ENCODE measurements at regions not wholly inside any gene's neighbourhood (a gene's known extent, or its start where the extent isn't known, plus 50 kb on each side); places are given as distances from the start of the nearest gene placed in this dataset.

DNA sequence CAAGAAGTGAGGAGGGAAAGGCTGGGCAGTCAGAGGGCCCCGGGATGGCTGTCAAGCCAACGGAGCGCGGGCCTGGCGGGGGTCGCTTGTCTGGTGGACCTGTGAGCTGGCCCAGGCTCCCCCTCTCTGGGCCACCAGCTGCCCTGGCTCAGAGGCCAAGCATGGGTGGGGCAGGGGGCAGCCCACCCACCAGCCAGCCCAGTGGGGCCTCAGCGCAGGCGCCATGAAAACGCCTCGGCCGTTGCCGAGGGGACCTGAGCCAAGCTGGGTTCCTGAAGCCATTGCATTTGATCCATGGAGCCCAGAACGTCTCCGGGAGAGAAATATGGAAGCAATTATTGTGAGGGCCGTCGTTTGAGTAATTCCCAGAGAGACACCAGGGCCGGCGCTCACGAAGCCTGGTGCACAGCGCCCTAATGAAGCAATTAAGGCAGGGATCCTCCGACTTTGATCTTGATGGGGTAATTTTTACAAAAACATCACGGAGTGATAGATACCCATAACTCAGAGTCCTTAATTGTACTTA is 90.5 kb upstream of the TTC34 start:
- DNase-seq: no peak

DNA sequence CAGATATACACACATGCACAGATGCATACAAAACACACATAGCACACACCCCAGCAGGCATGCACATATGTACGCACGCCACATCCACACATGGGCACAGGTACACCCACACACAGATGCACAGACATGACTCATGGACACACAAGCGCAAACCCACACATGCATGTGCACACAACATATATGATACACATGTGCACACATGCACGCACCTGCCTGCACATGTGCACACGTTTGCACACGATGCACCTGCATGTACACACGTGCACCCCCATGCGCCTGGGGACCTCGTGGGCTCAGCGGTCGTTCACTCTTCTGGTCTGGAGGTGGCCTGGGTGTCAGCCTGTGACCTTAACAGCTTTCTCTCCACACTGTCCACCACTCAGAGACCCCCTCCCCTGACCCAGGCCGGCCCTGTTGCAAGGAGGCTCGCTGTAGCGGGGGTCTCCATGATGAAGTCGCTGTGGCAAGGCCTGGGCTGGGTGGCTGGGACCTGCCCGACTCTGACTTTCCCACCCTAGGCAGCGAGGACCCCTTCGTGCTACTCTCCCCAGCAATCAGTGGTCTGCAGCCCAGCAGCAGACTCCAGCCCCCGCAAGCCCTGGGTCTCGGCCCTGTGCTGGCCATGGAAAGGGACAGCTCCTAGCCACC is 92.1 kb upstream of the TTC34 start:
- DNase-seq: no peak

DNA sequence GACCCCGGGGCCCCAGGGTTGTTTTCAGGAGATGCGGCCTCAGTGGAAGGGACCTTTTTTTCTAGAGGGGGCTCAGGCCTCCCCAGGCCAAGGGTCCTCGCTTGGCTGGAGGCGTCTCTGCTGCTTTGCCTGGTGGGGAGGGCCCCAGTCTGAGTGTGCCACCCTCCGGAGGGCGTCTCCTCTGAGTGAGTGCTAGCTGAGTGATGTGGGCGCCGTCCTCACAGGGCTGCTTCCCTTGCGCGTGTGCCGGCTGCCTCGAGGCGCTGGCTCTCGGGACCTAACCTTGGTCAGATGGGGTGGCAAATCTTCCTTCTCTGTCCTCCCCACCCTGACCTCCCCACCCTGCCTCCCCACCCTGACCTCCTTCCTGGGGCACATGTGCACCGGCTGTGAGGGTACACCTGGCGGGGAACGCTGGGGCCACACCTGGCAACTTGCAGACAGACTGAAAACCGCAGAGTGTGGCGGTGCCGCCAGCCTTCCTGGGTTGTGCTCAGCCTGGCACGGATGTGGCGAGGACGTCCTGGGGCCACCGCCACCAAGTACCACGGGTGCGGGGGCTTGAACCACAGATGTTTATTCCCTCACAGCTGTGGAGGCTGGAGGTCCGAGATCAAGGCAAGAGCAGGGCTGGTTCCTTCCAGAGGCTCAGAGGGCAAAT is 93.0 kb upstream of the TTC34 start:
- DNase-seq: peak; percentile 18

DNA sequence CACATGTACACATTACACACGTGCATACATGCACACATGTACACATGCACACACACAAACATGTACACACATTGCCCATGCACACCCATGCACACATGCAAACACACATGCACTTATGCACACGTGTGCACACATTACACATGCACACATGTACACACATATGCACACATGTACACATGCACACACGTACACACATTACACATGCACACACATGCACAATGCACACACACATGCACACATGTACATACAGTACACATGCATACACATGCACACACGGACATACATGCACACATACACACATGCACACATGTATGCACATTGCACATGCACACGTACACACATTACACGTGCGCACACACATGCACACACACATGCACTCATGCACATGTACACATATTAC is 95.3 kb upstream of the TTC34 start:
- DNase-seq: no peak

DNA sequence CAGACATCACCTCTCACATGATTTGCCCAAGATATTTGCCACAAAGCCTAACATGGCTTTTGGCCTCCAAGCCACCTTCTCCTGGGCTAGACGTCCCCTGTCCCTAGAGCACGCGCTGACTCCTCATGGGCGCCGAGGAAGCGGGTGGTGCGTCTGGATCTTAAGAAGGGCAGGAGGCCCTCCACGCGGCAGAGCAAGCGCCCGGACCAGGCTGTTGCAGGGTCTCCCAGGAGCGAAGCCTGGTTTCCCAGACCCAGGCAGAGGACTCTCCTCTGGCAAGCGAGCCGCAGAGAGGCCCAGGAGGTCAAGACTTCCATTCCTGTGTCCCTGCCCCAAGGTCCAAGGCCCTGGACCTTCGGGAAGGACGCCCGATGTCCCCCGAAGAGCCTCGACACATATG is 101.7 kb upstream of the TTC34 start:
- no peak for DNase-seq

DNA sequence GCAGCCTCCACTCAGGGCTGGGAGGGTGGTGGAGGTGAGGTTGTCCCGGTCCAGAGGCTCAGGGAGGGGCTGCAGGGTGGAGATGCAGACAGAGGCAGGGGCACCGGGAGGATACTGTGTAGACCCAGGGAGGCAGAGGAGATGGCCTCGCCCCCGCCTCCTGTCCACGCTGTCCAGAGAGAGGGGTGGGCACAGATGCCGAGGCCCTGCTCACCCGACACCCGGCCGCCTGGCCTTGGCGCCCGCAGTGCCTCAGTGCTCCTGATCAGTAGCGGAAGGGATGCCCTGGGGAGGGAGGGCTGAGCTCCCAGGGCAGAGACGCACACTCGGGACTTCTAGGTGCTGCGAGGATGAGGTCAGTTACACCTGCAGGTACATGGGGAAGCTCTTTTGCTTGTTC is 102.7 kb upstream of the TTC34 start:
- DNase-seq: no peak

DNA sequence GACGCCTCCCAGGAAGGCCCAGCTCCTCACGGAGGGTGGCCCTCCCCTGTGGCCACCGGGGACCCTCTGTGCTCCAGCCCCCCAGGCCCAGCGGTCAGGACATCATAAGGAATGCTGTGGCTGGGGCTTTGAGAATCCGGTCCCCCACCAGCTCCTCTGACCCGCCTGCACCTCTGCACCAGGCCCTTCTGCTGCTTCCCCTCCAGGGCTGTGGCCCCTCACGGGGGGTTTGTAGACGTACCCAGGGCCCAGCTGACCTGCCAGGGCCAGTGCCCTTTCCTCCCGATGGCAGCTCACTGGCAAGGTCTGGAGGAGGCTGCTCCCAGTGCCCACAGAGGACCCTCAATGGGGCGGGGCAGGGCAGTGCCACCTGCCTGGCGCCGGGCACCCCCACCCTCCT is 103.9 kb upstream of the TTC34 start:
- no peak for DNase-seq

DNA sequence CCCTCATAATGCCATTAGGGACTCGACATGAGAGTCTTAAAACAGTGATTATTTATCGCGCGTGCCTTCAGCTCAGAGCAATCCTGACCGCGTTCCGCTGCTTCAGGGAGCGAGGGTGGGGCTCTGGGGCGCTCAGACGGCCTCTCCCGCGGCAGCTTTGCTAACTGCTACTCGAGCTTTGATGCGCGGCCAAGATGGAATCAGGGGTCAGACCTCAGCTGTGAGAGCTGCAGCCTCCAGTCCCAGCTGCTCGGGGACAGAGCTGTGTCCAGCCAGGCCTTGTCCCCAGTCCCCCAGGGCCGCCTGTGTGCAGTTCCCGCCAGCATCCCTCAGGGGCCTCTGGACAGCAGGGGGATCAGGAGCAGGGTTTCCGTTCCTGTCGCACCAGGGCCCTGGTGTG is 104.6 kb upstream of the TTC34 start:
- no peak for DNase-seq

DNA sequence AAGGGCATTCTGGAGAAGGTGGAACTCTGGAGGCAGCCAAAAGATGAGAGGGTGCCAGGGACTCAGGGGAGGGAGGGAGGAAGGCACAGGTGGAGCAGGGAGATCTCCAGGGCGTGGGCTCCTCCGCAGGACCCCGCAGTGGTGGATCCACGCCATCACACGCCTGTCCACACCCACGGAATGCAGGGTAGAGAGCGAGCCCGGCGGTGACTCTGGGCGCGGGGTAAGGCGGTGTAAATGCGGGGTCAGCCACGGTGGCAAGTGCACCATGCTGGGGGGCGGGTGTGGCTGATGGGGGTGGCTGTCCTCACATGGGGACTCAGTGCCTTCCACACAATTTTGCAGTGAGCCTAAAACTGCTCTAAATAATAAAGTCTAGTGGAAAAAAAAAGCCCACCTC is 105.1 kb upstream of the TTC34 start:
- no peak for DNase-seq

DNA sequence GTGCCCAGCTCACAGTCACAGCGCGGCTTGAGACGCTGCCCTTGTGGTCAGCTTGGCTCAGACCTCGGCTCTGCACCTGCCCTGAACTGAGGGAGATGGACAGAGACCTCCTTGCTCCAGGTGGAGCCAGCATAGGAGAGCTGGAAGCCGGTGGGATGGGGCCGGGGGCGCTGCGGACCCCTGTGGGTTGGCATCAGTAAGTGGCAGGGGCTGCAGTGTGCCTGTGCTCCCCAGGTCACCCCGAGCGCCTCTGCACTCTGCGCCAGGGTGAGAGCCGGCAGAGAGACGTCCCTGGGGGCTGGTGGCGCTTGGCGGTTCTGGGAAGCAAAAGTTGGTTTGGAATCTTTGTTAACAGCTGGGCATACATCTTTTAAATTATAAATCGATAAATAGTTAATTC is 105.6 kb upstream of the TTC34 start:
- DNase-seq: no peak

DNA sequence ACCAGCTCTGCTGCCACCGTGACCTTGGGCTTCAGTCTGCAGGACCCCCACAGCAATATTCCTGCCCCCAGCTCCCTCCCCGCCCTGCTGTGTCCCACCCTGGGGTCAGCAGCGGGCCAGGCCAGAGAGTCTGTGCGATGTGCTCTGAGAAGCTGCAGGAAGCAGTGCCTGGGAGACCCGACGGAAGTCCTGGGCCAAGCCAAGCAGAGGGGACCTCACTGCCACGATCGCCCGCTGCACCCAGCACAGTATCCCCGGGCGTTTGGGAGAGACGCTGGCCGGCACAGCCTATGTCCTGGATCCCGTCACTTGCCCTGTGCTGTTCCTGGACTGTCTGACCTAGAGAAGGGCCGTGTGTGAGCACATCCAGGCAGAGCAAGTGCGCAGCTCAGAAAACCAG is 106.6 kb upstream of the TTC34 start:
- no peak for DNase-seq

DNA sequence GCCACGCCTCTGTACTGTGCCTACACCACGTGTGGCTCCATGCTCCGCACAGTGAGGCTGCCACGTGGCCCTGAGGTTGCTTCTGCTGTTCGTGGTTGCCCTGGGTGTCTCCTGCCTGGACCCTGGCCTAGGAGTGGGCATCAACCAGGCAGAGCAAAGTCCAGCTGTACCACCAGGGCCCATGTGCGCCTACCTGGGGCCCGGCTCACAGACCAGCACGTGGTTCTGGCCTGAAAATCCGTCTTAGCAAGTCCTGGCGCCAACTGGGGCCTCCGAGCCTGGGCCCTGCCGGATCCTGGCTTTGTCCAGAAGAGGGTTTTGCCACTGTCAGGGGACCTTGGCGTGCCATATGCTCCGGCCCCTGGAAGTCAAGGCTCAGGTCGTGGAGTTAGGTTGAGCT is 107.1 kb upstream of the TTC34 start:
- DNase-seq: no peak

DNA sequence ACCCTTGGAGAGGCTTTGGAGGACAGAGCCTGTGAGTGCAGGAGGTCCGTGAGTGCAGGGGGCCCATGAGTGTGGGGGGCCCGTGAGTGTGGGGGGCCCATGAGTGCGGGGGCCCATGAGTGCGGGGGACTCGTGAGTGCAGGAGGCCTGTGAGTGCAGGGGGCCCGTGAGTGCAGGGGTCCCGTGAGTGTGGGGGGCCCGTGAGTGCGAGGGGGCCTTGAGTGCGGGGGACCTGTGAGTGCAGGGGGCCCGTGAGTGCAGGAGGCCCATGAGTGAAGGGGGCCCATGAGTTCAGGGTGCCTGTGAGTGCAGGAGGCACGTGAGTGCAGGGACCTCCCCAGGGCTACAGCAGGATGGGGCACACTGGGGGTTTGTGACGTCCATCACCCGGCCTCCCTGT is 108.3 kb upstream of the TTC34 start:
- DNase-seq: no peak

DNA sequence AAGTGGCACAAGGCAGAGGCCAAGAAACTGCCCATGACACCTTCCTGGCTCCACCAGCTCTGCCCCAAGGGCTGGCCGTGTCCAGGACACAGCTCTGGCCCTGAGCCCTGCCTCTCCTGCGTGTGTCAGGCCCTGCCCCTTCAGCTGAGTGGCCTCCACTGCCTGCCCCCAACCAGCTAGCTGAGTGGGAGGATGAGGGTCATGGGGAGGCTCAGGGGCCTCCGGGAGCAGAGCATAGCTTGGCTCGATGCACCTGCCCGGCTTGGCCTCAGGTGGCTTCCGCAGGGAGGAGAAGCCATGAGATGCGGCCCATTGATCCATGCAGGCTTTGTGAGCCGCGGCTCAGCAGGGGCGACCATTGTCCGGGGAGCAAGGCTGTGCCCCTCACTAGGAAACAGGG is 108.7 kb upstream of the TTC34 start:
- DNase-seq: no peak

DNA sequence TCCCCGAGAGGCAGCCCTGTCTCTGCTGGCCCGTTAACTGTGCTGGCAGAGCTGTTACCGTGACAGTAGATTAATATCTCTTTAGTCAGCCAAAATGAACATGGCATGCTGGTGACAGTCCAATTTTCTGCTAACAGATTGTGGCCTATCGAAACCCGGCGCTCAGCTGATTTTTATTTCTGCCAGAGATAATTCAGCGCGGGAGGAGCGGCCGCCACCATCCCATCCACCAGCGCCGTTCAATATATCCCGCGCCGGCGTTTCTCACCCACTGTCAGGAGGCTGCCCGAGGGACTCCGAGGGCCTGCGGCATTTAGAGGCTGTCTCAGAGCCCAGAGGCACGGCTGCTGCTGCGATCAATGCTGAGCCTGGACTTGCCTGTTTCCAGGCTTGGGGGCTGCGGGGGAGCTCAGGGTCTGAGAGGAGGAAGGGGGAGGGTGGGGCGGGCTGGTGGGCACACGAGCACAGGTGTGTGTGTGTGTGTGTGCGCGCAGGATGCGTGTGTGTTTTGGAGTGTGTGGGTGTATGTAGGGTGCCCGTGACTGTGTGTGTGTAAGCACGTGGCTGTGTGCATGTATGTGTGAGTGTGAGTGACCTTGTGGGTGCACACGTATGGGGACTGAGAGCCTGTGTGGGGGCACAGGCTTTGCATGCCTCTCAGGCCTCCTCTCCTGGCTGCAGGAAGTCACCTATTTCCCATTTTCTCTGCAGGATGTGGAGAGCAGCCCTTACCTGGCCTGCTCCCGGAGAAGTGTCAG is 109.7 kb upstream of the ACTRT2 start:
- no peak for DNase-seq

DNA sequence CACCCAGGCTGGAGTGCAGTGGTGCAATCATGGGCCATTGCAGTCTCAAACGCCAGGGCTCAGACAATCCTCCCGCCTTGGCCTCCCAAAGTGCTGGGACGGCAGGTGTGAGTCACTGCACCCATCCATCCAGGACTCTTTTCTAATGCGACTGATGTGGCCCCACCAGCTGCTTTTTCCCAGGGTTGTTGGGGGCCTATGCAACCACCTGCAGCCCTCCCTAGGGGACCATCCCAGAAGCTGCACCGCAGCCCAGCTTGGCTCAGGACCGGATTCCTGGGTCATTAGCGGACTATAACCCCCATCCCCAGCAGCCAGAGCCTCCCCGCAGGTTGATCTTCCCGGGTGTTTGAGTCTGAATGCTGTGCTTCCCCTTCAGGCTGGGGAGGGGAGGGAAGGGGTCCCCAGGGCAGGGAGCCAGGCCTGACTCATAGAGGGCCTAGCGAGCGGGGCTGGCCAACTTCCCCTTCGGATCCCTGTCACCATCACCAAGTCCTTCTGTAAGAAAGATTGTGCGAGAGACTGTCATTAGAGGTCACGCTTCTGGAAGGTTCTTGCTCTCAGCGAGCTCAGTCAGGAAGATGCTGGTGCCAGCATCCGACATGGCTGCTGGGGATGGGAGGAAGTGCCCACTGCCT is 108.7 kb upstream of the ACTRT2 start:
- no peak for DNase-seq

DNA sequence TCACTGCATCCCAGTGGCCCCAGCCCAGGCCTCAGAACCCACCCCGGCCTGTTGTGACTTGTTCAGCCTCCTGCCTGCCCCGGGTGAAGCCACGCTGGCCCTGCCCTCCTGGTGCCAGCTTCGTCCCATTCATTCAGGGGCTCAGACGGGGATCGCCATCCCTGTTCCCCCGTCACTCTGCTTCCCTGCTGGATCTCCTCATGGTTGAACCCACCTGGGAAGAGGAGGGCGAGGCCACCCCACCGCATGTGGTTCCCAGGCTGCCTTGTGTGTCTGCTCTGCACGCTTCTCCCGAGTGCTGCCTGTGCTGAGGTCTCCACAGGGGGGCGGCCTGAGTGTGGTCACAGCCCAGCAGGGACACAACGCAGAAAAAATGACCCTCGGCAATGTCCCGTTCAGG is 108.2 kb upstream of the ACTRT2 start:
- no peak for DNase-seq

DNA sequence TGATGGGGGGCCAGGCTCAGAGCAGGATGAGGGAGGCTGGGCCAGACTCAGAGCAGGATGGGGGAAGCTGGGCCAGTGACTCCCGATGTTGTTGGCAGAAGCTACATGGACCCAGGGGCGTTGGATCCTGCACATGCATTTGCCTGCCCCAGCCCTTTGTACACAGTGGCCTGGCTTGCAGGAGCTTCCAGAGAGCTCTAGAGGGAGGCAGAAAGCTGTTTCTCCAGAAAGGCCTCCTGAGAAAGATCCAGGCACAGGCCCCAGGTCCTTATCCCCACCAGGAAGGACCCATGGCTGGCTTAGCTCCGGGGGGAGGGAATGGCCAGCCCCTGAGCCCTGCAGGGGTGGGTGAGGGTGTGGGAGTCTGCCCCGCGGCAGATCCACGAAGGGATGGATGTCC is 106.6 kb upstream of the ACTRT2 start:
- DNase-seq: no peak

DNA sequence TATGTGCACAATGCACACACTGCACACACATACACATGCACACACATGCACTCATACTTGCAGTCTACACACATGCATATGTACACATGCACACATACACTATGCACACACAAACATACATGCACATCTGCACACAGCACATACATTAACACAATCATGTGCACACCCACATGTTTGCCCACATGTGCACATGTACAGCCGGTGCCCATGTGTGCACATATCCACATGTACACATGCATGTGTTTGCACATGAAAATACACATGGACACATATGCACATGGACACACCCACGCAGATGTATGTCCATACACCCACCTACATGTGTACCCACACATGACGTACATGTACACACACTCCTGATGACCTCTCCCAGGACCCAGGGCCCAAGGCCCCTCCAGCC is 105.1 kb upstream of the ACTRT2 start:
- DNase-seq: no peak

DNA sequence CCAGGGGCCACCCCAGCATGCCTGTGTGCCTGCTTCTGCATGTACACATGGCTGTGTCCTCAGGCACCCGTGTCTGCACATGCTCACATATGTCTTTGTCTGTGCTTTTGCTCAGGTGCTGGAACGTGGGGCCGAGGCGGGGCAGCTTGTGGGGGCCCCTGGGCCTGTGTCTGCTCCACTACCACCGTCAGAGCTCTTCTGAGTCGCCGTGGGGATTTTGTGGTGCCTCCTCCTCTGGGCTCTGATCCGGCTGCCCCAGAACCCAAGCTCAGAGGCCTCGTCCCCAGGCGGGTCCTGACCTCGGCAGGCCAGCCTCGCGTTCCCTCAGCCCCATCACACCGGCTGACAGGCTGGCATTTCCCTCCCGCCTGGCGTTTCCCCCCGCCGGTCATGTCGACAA is 104.6 kb upstream of the ACTRT2 start:
- no peak for DNase-seq

DNA sequence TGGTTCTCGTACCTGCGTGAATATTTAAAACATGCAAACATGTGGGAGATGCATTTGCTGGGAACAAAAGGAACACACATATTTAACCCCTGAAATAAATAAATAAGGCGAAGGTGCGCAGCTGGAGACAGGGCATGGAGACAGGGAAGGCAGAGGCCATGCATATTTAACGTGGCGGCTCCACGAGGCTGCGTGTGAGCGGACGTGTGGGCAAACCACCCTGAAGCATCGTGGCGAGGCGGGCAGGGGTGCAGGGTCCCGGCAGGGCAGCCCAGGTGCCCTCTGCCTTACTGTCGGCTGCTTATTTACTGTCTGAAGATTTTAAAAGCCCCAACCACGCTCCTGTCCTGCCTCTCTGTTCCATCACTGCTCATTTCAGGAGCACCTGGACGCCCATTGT is 104.0 kb upstream of the ACTRT2 start:
- no peak for DNase-seq

DNA sequence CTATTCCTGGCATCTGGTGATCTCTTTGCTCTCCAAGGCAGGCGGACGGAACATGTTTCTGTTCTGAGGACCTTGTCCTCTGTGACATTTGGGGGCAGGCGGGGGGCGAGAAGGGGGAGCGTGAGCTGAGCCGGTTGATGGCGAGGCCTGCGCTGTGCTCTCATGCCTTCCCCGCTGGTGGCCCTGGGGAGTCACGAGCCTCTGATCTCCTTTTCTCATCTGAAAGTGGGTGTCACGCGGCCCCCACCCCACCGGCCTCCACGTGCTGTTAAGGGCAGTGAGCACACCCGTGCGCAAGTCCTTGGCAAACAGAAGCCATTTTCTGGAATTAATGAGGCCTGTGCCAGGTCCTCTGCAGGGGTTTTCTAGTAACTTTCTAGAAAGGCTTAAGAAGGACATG is 102.8 kb upstream of the ACTRT2 start:
- no peak for DNase-seq

DNA sequence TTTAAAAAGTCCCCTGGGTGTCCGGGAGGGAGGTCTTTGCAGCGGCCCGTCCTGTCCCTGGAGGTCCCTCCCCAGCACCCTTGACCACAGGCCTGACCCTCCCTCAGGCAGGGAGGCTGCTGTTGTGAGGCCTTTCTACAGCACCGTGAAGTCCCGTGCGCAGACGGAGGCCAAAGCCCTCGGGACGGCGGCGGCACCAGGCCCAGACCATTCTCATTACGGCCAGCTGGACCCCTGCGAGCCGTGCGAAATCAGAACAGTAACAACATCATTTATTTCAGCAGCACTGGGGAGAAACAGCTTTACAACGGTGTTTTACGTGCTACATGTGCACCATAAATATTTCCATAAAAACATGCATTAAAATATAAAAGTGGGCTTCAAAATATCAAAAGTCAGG is 101.4 kb upstream of the ACTRT2 start:
- no peak for DNase-seq
